Omental fat pad (tissue), 3 donors: ENCODE measurements at regions not wholly inside any gene's neighbourhood (a gene's known extent, or its start where the extent isn't known, plus 50 kb on each side); places are given as distances from the start of the nearest gene placed in this dataset.

ENCODE experiments used
- ATAC-seq: fragments of 150-250 bp; one replicate; pipeline ENCODE4 v1.9.1; 2016; ENCODE audit warnings: mild to moderate bottlenecking, moderate library complexity; ENCODE audit not compliant: low FRiP score
- DNase-seq: peaks from one replicate; pipeline ENCODE4 v3.0.0-alpha.2; 2019; ENCODE audit warnings: low spot score
- TF ChIP-seq, protein P1 (sequence below), 3 donors: fragments of 450-650 bp; IDR thresholded peaks; one replicate each; pipeline ENCODE4 v1.5.1; 2016 to 2017; ENCODE audit warnings: antibody characterized with exemption in 3 of 3, mild to moderate bottlenecking in 3 of 3, moderate library complexity in 2 of 3

DNA sequence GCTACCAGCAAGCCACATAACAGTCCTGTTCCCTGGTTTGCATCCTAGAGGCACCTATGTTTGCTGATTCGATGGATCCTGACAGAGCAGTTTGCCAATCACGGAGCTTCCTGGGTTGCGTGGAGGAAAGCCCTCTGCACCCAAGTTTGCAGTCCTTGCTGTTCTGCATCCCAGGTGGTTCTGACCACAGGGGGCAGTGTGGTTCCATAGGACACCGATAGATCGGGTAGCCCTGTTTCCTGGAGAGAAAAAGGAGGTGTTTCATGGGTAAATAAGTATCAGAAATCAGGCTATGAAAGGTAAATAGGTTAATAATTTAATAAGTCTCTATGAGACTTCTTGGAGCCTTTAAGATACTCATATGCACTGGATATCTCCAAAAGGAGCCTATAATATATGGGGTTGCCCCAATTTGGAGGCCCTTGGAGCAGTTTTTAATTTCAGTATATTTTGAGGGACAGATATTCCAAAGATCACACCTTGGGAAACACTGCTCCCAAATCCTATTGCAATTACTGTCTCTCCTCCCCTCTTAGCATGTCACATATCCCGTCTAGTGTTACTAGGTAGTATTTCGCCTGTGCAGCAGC, 194.6 kb upstream of the TPM1 start:
- DNase-seq = peak; percentile 86
- TF ChIP-seq, protein P1, sequence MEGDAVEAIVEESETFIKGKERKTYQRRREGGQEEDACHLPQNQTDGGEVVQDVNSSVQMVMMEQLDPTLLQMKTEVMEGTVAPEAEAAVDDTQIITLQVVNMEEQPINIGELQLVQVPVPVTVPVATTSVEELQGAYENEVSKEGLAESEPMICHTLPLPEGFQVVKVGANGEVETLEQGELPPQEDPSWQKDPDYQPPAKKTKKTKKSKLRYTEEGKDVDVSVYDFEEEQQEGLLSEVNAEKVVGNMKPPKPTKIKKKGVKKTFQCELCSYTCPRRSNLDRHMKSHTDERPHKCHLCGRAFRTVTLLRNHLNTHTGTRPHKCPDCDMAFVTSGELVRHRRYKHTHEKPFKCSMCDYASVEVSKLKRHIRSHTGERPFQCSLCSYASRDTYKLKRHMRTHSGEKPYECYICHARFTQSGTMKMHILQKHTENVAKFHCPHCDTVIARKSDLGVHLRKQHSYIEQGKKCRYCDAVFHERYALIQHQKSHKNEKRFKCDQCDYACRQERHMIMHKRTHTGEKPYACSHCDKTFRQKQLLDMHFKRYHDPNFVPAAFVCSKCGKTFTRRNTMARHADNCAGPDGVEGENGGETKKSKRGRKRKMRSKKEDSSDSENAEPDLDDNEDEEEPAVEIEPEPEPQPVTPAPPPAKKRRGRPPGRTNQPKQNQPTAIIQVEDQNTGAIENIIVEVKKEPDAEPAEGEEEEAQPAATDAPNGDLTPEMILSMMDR (IDR thresholded peaks at IDR 0.05) = no peak
- ATAC-seq = no peak

DNA sequence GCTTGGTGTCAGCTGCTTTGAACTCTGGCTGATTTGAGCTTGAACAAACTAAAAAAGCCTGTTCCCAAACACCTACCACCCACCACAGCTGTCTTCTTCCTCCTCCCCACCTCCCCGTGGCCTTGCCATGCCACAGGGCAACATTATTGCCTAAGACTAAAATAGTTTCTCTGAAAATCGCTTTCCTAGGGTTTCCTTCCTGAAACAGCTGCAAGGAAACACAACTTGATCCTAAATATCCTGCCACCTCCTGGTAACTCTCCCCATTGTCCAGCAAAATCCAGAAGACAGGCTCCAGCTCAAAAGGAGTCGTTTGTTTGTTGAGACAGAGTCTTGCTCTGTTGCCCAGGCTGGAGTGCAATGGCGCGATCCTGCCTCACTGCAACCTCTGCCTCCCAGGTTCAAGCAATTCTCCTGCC, 193.9 kb upstream of the TPM1 start:
- no peak for DNase-seq
- TF ChIP-seq, protein P1 (IDR thresholded peaks at IDR 0.05) = no peak
- no peak for ATAC-seq

DNA sequence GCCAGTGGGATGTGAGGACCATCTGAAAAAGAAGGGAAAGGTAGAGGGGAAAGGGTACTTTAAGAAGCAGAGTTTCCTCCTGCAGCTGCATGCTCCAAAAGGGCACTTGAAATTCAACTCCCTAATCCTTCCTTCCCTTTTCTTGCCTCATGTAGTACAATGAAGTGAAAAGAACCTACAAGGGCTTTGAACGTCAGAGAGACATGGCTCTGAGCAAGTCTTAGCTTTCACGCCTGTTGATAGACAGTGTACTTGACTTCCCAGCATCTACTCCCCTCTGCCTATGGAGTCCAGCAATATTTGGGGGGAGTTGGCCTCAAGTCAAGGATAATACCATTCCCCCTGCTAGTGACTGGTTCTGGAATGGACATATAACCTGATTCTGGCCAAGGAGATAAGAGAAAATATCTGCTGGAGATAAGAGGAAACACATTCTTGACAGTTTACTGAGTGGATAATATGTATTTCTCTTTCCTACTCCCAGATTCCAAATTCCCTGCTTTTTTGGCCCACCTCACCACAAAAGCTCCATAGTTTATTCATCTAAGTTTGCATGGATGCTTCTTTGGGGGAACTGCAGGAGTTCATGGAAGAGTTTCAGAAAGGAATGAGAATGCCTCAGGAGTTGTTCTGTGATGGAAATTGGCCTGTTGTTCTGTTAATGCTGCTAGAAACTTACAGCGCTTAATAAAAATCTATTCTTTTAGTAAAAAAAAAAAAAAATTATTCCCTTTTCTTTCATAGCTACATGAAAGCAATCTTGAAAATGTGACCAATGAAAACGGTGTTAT, 193.0 kb upstream of the TPM1 start:
- no peak for DNase-seq
- TF ChIP-seq, protein P1 (IDR thresholded peaks at IDR 0.05) = no peak
- ATAC-seq = peak; percentile 32

DNA sequence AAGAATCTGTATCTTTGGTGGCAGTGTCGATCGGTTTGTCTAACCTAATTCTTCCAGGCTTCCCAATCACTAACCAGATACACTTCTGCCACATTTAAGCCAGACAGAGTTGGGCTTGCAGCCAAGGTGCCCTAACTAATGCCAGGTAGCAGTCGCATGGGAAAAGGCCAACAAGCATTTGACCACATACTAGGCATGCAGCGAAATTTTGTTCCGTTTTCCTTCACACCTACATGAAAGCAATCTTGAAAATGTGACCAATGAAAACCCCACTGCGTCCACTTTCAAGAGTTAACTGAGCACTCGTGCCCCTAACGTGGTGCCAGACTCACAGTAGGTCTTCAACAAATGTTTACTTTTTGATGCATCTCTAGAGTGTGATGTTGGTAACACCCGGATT, 192.2 kb upstream of the TPM1 start:
- TF ChIP-seq, protein P1 (IDR thresholded peaks at IDR 0.05) = no peak
- ATAC-seq (no peak), DNase-seq (no peak)

DNA sequence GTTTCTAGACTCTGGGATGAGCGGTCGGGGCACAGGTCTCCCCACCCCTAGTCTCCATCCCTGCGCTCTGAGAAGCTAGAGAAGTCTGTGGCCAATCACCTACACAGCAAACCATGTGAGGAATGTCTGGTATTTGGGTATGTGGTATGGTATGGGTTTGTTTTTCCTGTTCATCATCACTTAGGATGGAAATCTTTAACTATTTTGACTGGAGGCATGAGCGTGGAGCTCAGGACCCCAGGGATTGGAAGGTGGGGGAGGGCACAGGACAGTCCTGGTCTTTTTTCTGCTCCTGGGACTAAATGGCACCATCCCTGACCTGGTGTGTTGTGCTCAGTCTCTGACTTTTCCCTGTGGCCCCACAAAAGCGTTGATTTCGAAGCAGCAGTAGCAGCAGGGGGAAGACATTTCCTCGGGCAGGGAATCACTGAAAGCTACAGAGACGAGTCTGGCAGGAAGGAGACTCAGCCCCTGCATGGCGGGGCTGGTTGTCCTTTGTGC, 191.7 kb upstream of the TPM1 start:
- no peak for ATAC-seq
- no peak for DNase-seq
- TF ChIP-seq, protein P1 (IDR thresholded peaks at IDR 0.05) = no peak

DNA sequence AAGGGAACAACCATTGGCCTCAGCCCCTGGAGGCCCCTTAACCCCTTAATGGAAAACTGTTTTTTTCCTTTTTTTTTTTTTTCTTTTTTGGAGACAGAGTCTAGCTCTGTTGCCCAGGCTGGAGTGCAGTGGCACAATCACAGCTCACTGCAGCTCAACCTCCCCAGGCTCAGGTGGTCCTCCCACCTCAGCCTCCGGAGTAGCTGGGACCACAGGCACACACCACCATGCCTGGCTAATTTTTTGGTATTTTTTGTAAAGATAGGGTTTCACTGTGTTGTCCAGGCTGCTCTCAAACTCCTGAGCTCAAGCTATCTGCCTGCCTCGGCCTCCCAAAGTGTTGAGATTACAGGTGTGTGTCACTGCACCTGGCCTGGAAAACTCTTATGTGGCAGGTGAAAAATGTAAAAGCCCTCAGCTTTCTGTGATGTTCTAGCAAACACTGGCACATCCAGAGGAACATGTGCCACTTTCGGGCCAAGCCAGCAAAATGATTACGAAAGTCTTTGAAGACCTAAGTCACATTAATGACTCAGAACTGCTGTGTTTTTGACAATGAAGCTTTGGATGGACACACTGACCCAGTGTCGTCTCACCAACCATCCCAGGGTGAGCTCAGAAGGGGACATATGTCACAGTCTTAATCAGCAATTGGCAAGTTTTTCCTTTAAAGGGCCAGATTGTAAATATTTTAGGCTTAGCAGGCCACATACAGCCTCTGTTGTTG, 189.3 kb upstream of the TPM1 start:
- TF ChIP-seq, protein P1 (IDR thresholded peaks at IDR 0.05) = no peak
- ATAC-seq (no peak), DNase-seq (no peak)
